Putamen (tissue), 1 donor: ENCODE measurements at regions not wholly inside any gene's neighbourhood (a gene's known extent, or its start where the extent isn't known, plus 50 kb on each side); places are given as distances from the start of the nearest gene placed in this dataset.

Experiments used
- DNase-seq: peaks from one replicate; pipeline ENCODE4 v3.0.0-alpha.2; 2016; ENCODE audit warnings: low spot score

- DNase-seq, result no peak
Measured at GRCh38 chr1:193666485-193667083, 480.2 kb upstream of the B3GALT2 start.

DNA sequence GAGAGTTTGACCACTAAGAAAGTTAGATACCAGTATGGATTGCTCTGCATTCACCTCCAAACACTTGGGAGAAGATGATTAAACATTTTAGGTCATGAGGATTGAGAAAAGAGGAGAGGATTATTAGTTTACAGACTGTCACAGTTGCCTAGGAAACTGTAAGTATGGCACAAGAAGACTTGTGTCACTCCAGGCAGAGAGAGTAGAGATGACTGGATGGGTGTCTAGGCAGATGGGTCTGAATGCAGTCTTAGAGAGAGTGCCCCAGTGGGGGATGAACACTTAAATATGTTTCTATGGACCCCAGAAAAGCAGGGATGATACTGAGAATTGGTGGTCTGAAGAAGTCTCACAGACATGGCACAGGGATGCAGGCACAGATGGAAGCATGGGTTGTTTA, 477.6 kb upstream of the B3GALT2 start:
- no peak for DNase-seq

DNA sequence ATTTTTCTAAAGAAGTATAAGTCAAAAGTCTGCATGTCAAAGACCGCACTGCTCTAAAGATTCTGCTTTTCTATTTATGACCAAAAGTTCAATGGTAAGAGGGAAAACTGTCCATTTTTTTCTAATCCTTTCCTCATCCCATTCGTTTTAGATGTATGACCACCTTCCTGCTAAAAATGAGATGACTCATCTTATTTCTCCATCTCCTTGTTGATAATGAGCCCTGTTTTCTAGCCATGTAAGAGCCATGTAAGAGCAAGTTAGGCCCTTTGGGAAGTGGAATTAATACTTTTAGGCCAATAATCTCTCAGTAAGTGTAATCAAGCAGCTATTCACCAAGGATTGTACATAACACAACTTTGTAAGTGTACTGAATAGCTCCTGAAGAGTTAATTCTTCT, 475.6 kb upstream of the B3GALT2 start:
- no peak for DNase-seq

- DNase-seq, result no peak
Measured at GRCh38 chr1:193661385-193661784, 475.0 kb upstream of the B3GALT2 start.

GRCh38 chr1:193660428-193660827, 474.0 kb upstream of the B3GALT2 start:
- DNase-seq, result no peak

GRCh38 chr1:193658691-193659090, 472.3 kb upstream of the B3GALT2 start:
- DNase-seq, result peak; percentile 10

GRCh38 chr1:193658081-193658480, 471.7 kb upstream of the B3GALT2 start:
- DNase-seq, result no peak

DNA sequence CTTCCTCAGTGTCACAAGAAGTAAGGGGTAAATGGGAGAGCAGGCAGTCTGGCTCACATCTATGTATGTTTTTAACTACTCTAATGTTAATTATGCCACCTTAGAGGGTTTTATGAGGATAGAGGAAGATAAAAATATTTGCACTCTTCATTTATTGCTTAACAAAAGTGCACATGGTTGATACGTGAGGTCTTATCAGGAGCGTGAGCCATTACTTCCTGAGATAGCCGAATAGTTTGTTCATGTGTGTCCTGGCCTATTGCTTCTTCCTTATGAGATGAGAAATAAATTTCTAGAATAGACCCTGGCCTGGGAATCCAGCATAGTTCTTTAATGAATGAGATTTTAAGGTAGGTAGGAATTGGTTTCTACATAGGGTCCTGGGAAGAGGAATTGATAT, 471.1 kb upstream of the B3GALT2 start:
- no peak for DNase-seq

DNA sequence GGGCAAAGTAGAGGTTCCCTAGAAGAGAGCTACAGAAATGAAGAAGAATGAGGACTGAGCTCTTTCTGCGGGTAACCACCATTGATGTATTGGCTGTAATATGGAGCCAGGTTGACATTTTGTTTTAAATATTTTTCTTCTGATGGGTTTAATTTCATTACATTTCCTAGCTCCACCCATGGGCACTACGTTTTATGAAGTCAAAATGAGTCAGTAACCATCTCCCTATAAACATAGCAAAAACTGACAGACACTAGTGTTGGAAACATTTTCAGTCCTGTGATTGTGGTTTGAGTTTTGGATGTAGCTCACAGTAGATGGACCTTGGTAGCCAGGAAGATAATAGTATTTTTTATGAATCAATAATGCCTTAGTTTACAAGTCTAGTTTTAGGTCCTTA, 470.4 kb upstream of the B3GALT2 start:
- DNase-seq, result no peak

GRCh38 chr1:193654951-193655735, 468.7 kb upstream of the B3GALT2 start:
- DNase-seq, result no peak

DNA sequence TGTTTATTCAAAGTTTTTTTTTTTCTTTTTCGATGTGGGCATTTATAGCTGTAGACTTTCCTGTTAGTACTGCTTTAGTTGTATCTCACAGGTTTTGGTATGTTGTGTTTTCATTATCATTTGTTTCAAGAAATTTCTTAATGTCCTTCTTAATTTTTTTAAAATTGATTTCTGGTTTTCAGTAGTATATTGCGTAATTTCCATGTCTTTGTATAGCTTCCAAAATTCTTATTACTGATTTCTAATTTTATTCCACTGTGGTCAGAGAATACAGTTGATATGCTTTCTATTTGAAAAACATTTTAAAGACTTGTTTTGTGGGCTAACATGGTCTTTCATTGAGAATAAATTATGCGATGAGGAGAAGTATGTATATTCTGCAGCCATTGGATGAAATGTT, 463.2 kb upstream of the B3GALT2 start:
- no peak for DNase-seq

DNA sequence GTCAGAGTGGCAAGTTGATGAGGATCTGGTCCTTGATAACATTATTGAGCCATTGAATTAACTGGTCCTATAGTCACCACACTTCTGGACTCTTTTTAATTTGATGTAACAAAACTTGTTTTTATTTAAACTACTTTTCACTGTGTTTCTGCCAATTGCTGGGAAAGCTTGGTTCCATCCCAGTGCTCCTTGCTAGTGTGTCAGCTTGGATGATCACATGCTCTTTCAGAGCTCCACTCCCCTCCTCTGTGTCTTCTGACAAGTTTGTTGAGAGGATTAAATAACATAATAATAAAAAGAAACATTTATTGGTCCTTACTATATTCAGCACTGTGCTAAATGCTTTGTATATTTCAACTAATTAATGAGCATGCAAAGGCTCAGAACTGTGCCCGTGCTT, 448.5 kb upstream of the B3GALT2 start:
- no peak for DNase-seq

GRCh38 chr1:193634470-193634869, 448.1 kb upstream of the B3GALT2 start:
- DNase-seq, result no peak

GRCh38 chr1:193633991-193634390, 447.6 kb upstream of the B3GALT2 start:
- no peak for DNase-seq

DNA sequence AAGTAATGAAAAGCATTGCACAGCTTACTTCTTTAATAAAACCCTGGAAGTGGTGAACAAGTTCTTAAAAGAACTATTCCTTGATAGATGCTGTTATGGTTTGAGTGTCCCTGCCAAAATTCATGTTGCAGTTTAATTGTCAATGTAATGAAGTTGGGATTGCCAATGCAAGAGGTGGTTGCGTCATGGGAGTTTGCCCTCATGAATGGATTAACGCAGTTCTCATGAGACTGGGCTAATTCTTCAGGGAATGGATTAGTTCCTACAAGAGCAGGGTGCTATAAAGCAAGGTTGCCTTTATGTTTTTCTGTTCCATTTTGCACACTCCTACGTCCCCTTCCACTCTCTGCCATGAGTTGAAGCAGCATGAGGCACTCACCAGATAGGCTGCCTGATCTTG, 446.7 kb upstream of the B3GALT2 start:
- no peak for DNase-seq

DNA sequence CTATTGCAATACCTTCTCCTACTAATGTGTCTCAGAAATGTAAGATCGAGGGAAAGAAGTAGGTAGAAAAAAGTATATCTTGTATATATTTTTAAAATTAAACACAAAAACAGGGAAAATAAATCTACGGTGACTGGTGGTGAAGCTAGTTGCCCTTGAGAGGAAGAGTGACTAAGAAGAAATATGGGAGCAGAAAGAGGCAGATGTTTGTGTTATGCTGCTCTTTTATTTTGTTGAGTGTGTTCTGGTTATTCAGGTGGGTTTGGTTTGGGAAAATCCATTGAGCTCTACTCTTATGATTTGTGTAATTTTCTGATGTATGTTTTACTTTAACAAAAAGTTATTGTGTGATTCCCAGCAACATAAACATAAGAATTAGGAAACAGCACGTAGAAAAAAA, 444.9 kb upstream of the B3GALT2 start:
- no peak for DNase-seq

GRCh38 chr1:193629875-193630274, 443.5 kb upstream of the B3GALT2 start:
- DNase-seq, result no peak

GRCh38 chr1:193626695-193627094, 440.3 kb upstream of the B3GALT2 start:
- no peak for DNase-seq

DNA sequence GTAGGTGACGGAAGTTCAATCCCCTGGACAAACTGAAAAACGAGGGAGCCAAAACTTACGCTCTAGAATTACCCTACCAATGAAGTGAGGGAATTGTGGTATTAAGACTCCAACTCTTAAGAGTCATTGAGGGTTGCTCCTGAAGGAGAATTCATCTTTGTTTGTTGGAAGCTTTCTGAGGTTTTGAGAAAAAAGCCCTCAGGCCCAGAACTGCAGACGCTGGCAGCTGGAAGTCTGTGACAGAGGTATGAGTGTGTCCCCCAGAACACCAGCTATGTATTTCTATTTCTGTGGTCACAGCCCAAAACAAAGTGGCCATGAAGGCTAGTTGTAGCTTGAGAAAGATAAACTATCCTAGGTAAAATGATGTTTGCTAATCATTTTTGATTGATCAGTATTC, 438.8 kb upstream of the B3GALT2 start:
- no peak for DNase-seq

GRCh38 chr1:193619911-193620310, 433.5 kb upstream of the B3GALT2 start:
- DNase-seq, result no peak

- DNase-seq, result no peak
Measured at GRCh38 chr1:193614817-193615216, 428.4 kb upstream of the B3GALT2 start.

- DNase-seq, result no peak
Measured at GRCh38 chr1:193614275-193614674, 427.9 kb upstream of the B3GALT2 start.

DNA sequence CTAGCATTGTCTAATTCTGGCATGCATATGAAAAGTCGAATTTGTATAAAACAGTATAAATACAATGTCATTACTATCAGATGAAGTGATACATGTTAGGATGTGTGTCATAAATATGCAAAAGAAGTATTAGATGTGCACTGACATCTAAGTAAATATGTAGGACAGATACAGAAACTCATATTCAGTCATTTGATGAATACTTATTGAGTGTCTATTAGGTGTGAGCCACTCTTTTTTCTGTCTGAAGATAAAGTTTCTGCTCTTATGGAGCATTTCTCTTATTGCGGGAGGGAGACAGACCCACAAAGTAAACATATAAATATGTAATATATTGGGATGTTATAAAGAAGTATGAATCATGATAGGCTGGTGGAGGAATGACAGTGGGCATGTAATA, 426.6 kb upstream of the B3GALT2 start:
- DNase-seq, result no peak

- DNase-seq, result no peak
Measured at GRCh38 chr1:193609592-193609991, 423.2 kb upstream of the B3GALT2 start.
